ENCODE measurements at regions not wholly inside any gene's neighbourhood (a gene's known extent, or its start where the extent isn't known, plus 50 kb on each side); places are given as distances from the start of the nearest gene placed in this dataset.

DNA sequence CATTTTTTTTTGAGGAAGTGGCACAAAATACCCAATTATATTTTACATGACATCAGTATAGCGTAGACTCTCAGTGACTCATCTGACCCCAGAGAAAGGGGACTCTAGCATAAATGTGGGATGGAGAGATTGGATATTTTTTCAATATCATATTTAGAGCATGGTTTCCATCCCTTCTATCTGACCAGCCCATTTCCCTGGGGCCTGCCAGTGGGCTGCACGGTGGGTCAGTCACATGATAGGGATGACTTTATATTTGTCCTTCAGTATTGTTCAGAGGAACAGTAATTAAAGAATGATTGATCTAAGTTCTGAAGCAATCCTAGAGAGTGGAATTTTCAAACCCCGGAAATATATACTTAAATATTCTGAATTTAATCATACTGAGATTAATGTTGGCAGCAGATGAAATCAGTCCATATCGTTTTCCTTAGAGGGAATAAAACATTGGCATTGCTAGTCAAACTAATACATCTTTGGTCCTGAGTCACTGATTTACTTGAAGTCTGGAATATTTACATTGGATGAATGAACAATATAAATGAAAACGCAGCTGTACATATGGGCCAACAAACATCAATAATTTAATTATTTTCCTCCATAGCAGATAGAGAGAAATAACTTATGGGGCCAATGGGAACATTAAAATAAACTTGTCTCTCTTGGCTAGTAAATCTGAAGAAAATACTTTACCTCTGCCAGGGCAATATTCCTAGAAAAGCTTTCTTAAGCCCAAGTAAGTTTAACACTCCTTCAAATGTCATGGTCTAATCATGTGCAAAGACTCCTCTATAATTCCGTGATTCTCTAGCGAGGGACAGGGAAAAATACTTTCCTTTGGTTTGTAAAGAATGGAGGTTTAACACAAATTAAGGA, 563.6 kb upstream of the PKDCC start:
- no peak overlapping the region for H3K9ac ChIP-seq (ENCODE audit: low read length)
- H3K9me2 ChIP-seq (replicated peaks; ENCODE audit: insufficient read depth, low read length): no peaks in the 10 kb centered on the region
- no peak overlapping the region for H3K4me2 ChIP-seq (ENCODE audit: low read depth, low read length)
- H3K79me2 ChIP-seq (ENCODE audit: low read length): no peaks in the 10 kb centered on the region
- H3K9me3 ChIP-seq (replicated peaks; ENCODE audit: insufficient read depth, low read length): no peaks in the 10 kb centered on the region
- peaks cover 12% of the 10 kb centered on the region for H3K4me1 ChIP-seq (ENCODE audit: low read length)
- DNase-seq: no peak
- no peak for TF ChIP-seq EZH2 (optimal IDR thresholded peaks at IDR 0.05; ENCODE audit: low read depth, low read length)
- TF ChIP-seq, protein P1, sequence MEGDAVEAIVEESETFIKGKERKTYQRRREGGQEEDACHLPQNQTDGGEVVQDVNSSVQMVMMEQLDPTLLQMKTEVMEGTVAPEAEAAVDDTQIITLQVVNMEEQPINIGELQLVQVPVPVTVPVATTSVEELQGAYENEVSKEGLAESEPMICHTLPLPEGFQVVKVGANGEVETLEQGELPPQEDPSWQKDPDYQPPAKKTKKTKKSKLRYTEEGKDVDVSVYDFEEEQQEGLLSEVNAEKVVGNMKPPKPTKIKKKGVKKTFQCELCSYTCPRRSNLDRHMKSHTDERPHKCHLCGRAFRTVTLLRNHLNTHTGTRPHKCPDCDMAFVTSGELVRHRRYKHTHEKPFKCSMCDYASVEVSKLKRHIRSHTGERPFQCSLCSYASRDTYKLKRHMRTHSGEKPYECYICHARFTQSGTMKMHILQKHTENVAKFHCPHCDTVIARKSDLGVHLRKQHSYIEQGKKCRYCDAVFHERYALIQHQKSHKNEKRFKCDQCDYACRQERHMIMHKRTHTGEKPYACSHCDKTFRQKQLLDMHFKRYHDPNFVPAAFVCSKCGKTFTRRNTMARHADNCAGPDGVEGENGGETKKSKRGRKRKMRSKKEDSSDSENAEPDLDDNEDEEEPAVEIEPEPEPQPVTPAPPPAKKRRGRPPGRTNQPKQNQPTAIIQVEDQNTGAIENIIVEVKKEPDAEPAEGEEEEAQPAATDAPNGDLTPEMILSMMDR (IDR thresholded peaks at IDR 0.05; ENCODE audit: low read length): no peak
- TF ChIP-seq EZH2phosphoT487 (IDR thresholded peaks at IDR 0.05; ENCODE audit: low read length): no peak
- H3K4me3 ChIP-seq (ENCODE audit: low read length): no peak overlapping the region
- H3K36me3 ChIP-seq (replicated peaks; ENCODE audit: insufficient read depth, low read length): no peaks in the 10 kb centered on the region
- no peaks in the 10 kb centered on the region for H3F3A ChIP-seq (ENCODE audit: insufficient read depth, low read length)
- no peaks in the 10 kb centered on the region for H3K27me3 ChIP-seq (replicated peaks; ENCODE audit: insufficient read depth, low read length)
- no peak overlapping the region for H3K27ac ChIP-seq (ENCODE audit: low read length)
- no peak overlapping the region for H2AFZ ChIP-seq (ENCODE audit: low read length)
- H4K20me1 ChIP-seq (ENCODE audit: insufficient read depth, low read length): no peaks in the 10 kb centered on the region

- Histone ChIP-seq H3K79me2 (ENCODE audit: low read length) (no peaks in the 10 kb centered on the region), H3K4me2 (ENCODE audit: low read depth, low read length) (no peak overlapping the region), H3K4me1 (ENCODE audit: low read length) (peaks cover 16% of the 10 kb centered on the region), H4K20me1 (ENCODE audit: insufficient read depth, low read length) (no peaks in the 10 kb centered on the region), H3K9ac (ENCODE audit: low read length) (no peak overlapping the region), H3K9me2 (replicated peaks; ENCODE audit: insufficient read depth, low read length) (no peaks in the 10 kb centered on the region), H3K4me3 (ENCODE audit: low read length) (no peak overlapping the region), H3F3A (ENCODE audit: insufficient read depth, low read length) (no peaks in the 10 kb centered on the region), H3K27ac (ENCODE audit: low read length) (no peak overlapping the region), H3K9me3 (replicated peaks; ENCODE audit: insufficient read depth, low read length) (no peaks in the 10 kb centered on the region), H3K36me3 (replicated peaks; ENCODE audit: insufficient read depth, low read length) (no peaks in the 10 kb centered on the region), H2AFZ (ENCODE audit: low read length) (no peak overlapping the region), H3K27me3 (replicated peaks; ENCODE audit: insufficient read depth, low read length) (no peaks in the 10 kb centered on the region)
- DNase-seq: no peak
- TF ChIP-seq, protein P1 (IDR thresholded peaks at IDR 0.05; ENCODE audit: low read length): no peak
- TF ChIP-seq EZH2phosphoT487 (IDR thresholded peaks at IDR 0.05; ENCODE audit: low read length) (no peak), EZH2 (optimal IDR thresholded peaks at IDR 0.05; ENCODE audit: low read depth, low read length) (no peak)
Observed at GRCh38 chr2:41484858-41485234, 563.0 kb upstream of the PKDCC start.

GRCh38 chr2:41486948-41487347, 560.9 kb upstream of the PKDCC start:
- H2AFZ ChIP-seq (ENCODE audit: low read length): no peak overlapping the region
- peaks cover 16% of the 10 kb centered on the region for H3K4me1 ChIP-seq (ENCODE audit: low read length)
- H3K27me3 ChIP-seq (replicated peaks; ENCODE audit: insufficient read depth, low read length): no peaks in the 10 kb centered on the region
- H3K79me2 ChIP-seq (ENCODE audit: low read length): no peaks in the 10 kb centered on the region
- no peak overlapping the region for H3K4me2 ChIP-seq (ENCODE audit: low read depth, low read length)
- H3K9ac ChIP-seq (ENCODE audit: low read length): no peak overlapping the region
- no peaks in the 10 kb centered on the region for H4K20me1 ChIP-seq (ENCODE audit: insufficient read depth, low read length)
- H3F3A ChIP-seq (ENCODE audit: insufficient read depth, low read length): no peaks in the 10 kb centered on the region
- DNase-seq: no peak
- H3K36me3 ChIP-seq (replicated peaks; ENCODE audit: insufficient read depth, low read length): no peaks in the 10 kb centered on the region
- no peaks in the 10 kb centered on the region for H3K9me2 ChIP-seq (replicated peaks; ENCODE audit: insufficient read depth, low read length)
- TF ChIP-seq EZH2 (optimal IDR thresholded peaks at IDR 0.05; ENCODE audit: low read depth, low read length) (no peak), EZH2phosphoT487 (IDR thresholded peaks at IDR 0.05; ENCODE audit: low read length) (no peak)
- TF ChIP-seq, protein P1 (IDR thresholded peaks at IDR 0.05; ENCODE audit: low read length): no peak
- no peaks in the 10 kb centered on the region for H3K9me3 ChIP-seq (replicated peaks; ENCODE audit: insufficient read depth, low read length)
- H3K4me3 ChIP-seq (ENCODE audit: low read length): no peak overlapping the region
- H3K27ac ChIP-seq (ENCODE audit: low read length): no peak overlapping the region

Data from MM.1S (cell line).